ENCODE measurements at regions not wholly inside any gene's neighbourhood (a gene's known extent, or its start where the extent isn't known, plus 50 kb on each side); places are given as distances from the start of the nearest gene placed in this dataset.

GRCh38 chr13:80718970-80719369, 378.0 kb upstream of the SPRY2 start:
- no peak for TF ChIP-seq CTCF (IDR thresholded peaks at IDR 0.05; ENCODE audit: insufficient read depth, low read length, poor library complexity, severe bottlenecking)
- no peak for DNase-seq (ENCODE audit: low read depth)
- H3K4me3 ChIP-seq (ENCODE audit: low read depth, low read length) = no peak overlapping the region
- H3K36me3 ChIP-seq (ENCODE audit: control insufficient read depth, insufficient read depth, low read length) = no peaks in the 10 kb centered on the region
- H3K27me3 ChIP-seq (ENCODE audit: control insufficient read depth, insufficient read depth, low read length) = no peaks in the 10 kb centered on the region

- H3K4me3 ChIP-seq (ENCODE audit: low read depth, low read length) = no peak overlapping the region
- no peak for DNase-seq (ENCODE audit: low read depth)
- H3K27me3 ChIP-seq (ENCODE audit: control insufficient read depth, insufficient read depth, low read length) = no peaks in the 10 kb centered on the region
- H3K36me3 ChIP-seq (ENCODE audit: control insufficient read depth, insufficient read depth, low read length) = no peaks in the 10 kb centered on the region
- TF ChIP-seq CTCF (IDR thresholded peaks at IDR 0.05; ENCODE audit: insufficient read depth, low read length, poor library complexity, severe bottlenecking) = no peak
These were observed 376.9 kb upstream of the SPRY2 start for GRCh38 chr13:80717776-80718175.

- Histone ChIP-seq H3K27me3 (ENCODE audit: control insufficient read depth, insufficient read depth, low read length) (no peaks in the 10 kb centered on the region), H3K4me3 (ENCODE audit: low read depth, low read length) (no peak overlapping the region), H3K36me3 (ENCODE audit: control insufficient read depth, insufficient read depth, low read length) (no peaks in the 10 kb centered on the region)
- no peak for DNase-seq (ENCODE audit: low read depth)
- TF ChIP-seq CTCF (IDR thresholded peaks at IDR 0.05; ENCODE audit: insufficient read depth, low read length, poor library complexity, severe bottlenecking) = no peak
These were observed 375.7 kb upstream of the SPRY2 start for GRCh38 chr13:80716610-80717081.

DNA sequence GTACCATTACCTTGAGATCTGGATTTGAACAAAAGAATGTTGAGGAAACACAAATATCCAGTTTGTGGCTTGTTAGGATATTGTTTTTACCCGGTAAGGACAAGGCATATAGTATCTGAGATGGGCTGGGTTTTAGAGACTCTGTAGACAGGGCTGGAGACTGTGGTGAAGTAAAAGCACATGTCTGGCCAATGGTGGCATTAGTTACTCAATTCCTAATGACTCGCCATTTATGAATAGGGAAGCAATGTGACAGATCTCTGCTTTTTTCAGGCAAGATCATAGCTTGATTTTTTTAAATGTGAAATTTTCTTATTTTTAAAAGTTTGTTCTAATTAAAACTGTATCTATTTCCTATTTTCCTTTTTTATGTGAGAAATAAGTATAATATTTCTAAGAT, 371.1 kb upstream of the SPRY2 start:
- TF ChIP-seq CTCF (IDR thresholded peaks at IDR 0.05; ENCODE audit: insufficient read depth, low read length, poor library complexity, severe bottlenecking) = no peak
- no peak for DNase-seq (ENCODE audit: low read depth)
- H3K4me3 ChIP-seq (ENCODE audit: low read depth, low read length) = no peak overlapping the region
- H3K36me3 ChIP-seq (ENCODE audit: control insufficient read depth, insufficient read depth, low read length) = no peaks in the 10 kb centered on the region
- H3K27me3 ChIP-seq (ENCODE audit: control insufficient read depth, insufficient read depth, low read length) = no peaks in the 10 kb centered on the region

DNA sequence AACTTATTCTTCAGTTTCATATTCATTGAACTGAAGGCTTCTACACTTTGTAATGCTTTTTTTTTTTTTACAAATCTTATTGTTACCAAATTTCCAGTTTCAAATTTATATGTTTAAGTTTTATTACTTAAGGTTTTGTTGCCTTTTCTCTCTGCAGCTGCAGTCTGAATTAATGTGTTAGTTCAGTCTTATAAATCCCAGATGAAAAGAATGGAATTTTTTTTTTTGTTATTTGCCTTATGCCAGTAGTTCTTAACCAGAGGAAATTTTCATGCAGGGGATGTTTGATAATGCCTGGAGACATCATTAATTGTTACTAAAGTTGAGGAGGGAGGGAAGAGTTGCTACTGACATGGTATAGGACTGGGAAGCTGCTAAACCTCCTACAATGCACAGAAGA, 367.9 kb upstream of the SPRY2 start:
- no peak for TF ChIP-seq CTCF (IDR thresholded peaks at IDR 0.05; ENCODE audit: insufficient read depth, low read length, poor library complexity, severe bottlenecking)
- H3K36me3 ChIP-seq (ENCODE audit: control insufficient read depth, insufficient read depth, low read length) = no peaks in the 10 kb centered on the region
- H3K4me3 ChIP-seq (ENCODE audit: low read depth, low read length) = no peak overlapping the region
- no peaks in the 10 kb centered on the region for H3K27me3 ChIP-seq (ENCODE audit: control insufficient read depth, insufficient read depth, low read length)
- DNase-seq (ENCODE audit: low read depth) = no peak
